CD4-positive, CD25-positive, alpha-beta regulatory T cell (primary cell): ENCODE measurements at regions not wholly inside any gene's neighbourhood (a gene's known extent, or its start where the extent isn't known, plus 50 kb on each side); places are given as distances from the start of the nearest gene placed in this dataset.

Experiments used
- ATAC-seq, 2 donors: fragments of 150-1000 bp; cut with Tn5 transposase; one replicate each; pipeline ENCODE4 v1.10.0; 2021; ENCODE audit warnings: low read depth in 2 of 2, moderate number of reproducible peaks in 2 of 2, moderate library complexity in 1 of 2
- DNase-seq, 3 donors: peaks; one replicate each; pipeline versions ENCODE4 v3.0.0 to v3.0.0-alpha.2; 2012 to 2022; ENCODE audit warnings: mixed read lengths in 1 of 3
- H3K27ac ChIP-seq: one replicate; pipeline ENCODE4 v1.7.0; 2013; ENCODE audit warnings: mild to moderate bottlenecking, low read length; ENCODE audit not compliant: insufficient read depth, poor library complexity, severe bottlenecking
- H3K27me3 ChIP-seq: one replicate; pipeline ENCODE4 v1.7.0; 2013; ENCODE audit warnings: low read length; ENCODE audit not compliant: control insufficient read depth, insufficient read depth
- H3K36me3 ChIP-seq: one replicate; pipeline ENCODE4 v1.7.0; 2013; ENCODE audit warnings: mild to moderate bottlenecking, low read length, moderate library complexity; ENCODE audit not compliant: control insufficient read depth, insufficient read depth
- H3K4me1 ChIP-seq: 2 replicates; pipeline ENCODE4 v1.7.0; 2013; ENCODE audit warnings: mild to moderate bottlenecking, low read length; ENCODE audit not compliant: insufficient read depth, control insufficient read depth, poor library complexity, severe bottlenecking
- H3K4me3 ChIP-seq: one replicate; pipeline ENCODE4 v1.7.0; 2013; ENCODE audit warnings: low read depth, mild to moderate bottlenecking, low read length, moderate library complexity
- H3K9me3 ChIP-seq, 2 experiments: 1 replicate in 1 of 2; 2 replicates in 1 of 2; pipeline ENCODE4 v1.7.0; 2013; ENCODE audit warnings: low read length in 2 of 2, mild to moderate bottlenecking in 1 of 2, moderate library complexity in 1 of 2; ENCODE audit not compliant: control insufficient read depth in 2 of 2
- H3K27ac Mint-ChIP-seq, 3 donors: one replicate each; pipeline ENCODE4 v1.8.0; 2020 to 2022; ENCODE audit warnings: mild to moderate bottlenecking in 3 of 3, mixed read lengths in 3 of 3, moderate library complexity in 2 of 3
- H3K27me3 Mint-ChIP-seq: one replicate; pipeline ENCODE4 v1.8.0; 2022; ENCODE audit warnings: mild to moderate bottlenecking, mixed read lengths
- H3K36me3 Mint-ChIP-seq: one replicate; pipeline ENCODE4 v1.8.0; 2020; ENCODE audit warnings: mixed read lengths
- H3K4me1 Mint-ChIP-seq, 4 donors: one replicate each; pipeline ENCODE4 v1.8.0; 2020 to 2022; ENCODE audit warnings: mixed read lengths in 4 of 4, mild to moderate bottlenecking in 1 of 4
- H3K4me3 Mint-ChIP-seq, 4 donors: one replicate each; pipeline ENCODE4 v1.8.0; 2020 to 2022; ENCODE audit warnings: mild to moderate bottlenecking in 4 of 4, mixed read lengths in 4 of 4, moderate library complexity in 3 of 4
- H3K9me3 Mint-ChIP-seq, 7 donors: one replicate each; pipeline ENCODE4 v1.8.0; 2020 to 2022; ENCODE audit warnings: mixed read lengths in 7 of 7, mild to moderate bottlenecking in 3 of 7, moderate library complexity in 2 of 7

DNA sequence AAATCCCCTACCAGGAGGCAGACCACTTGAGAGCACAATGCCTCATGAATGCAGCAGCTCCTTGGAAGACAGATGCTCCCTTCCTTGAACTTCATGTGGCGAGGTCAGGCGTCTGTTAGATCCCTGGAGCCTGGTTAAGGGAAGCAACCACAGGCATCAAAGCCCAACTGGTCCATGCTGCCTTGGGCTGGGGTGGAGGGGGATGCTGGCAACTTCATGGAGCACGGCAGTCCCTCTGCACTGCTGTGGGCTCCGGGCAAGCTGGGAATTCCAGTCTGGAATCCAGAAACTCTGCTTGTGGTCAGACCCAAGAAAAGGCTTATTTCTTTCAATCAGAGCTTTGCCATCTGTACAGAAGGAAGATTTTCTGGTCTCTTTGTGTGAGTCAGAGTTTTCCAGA lies 130.4 kb downstream of the PFKFB3 start:
- H3K36me3 Mint-ChIP-seq = peaks cover 8% of the 10 kb centered on the region
- Histone ChIP-seq H3K27ac (no peak overlapping the region), H3K9me3 (peaks cover 1 to 4% of the 10 kb centered on the region in 2 experiments), H3K4me3 (no peak overlapping the region), H3K36me3 (no peaks in the 10 kb centered on the region), H3K4me1 (no peaks in the 10 kb centered on the region), H3K27me3 (no peaks in the 10 kb centered on the region)
- peaks cover 0 to 5% (median 3%) of the 10 kb centered on the region in 7 donors for H3K9me3 Mint-ChIP-seq
- no peak overlapping the region for H3K4me3 Mint-ChIP-seq
- no peak for DNase-seq
- H3K27me3 Mint-ChIP-seq = no peaks in the 10 kb centered on the region
- H3K27ac Mint-ChIP-seq = no peak overlapping the region
- ATAC-seq = no peak
- no peaks in the 10 kb centered on the region for H3K4me1 Mint-ChIP-seq

DNA sequence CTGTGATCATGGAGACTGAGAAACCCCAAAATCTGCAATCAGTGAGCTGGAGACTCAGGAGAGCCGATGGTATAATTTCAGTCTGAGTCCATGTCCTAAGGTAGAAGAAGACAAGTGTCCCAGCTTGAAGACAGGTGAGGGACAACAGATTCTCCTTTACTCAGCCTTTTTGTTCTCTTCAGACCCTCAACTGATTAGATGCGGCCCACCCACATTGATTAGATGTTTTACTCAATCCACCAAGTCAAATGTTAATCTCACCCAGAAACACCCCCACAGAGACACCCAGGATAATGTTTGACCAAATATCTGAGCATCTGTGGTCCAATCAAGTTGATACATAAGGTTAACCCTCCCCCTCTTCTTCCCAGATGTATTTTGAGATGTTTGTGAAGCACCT lies 131.2 kb downstream of the PFKFB3 start:
- Mint-ChIP-seq H3K27me3 (no peaks in the 10 kb centered on the region), H3K4me3 (peak overlapping the region in 1 of 4 donors; percentile 4), H3K36me3 (peaks cover 8% of the 10 kb centered on the region), H3K9me3 (peaks cover 0 to 5% (median 3%) of the 10 kb centered on the region in 7 donors), H3K4me1 (no peaks in the 10 kb centered on the region), H3K27ac (no peak overlapping the region)
- no peak overlapping the region for H3K4me3 ChIP-seq
- DNase-seq (no peak), ATAC-seq (no peak)
- H3K4me1 ChIP-seq = no peaks in the 10 kb centered on the region
- H3K36me3 ChIP-seq = no peaks in the 10 kb centered on the region
- peaks cover 1 to 4% of the 10 kb centered on the region in 2 experiments for H3K9me3 ChIP-seq
- H3K27me3 ChIP-seq = no peaks in the 10 kb centered on the region
- H3K27ac ChIP-seq = no peak overlapping the region

DNA sequence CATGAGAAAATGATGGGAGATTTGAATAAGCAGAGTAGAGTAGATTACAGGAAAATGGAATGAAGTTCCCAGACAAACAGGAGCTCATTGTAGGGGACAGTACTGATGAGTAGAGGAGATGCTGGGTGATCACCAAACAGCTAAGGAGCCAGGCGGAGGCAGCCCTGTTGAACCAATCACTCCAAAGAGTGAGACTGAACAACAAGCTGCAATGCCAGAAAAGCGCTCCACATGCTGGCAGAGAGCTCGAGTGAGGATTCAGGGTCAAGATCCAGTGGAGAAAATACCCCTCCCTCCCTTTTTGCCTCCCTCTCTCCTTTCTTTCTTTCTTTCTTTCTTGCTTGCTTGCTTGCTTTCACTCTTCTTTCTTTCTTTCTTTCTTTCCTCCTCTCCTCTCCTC lies 133.3 kb downstream of the PFKFB3 start:
- Mint-ChIP-seq H3K36me3 (peaks cover 5% of the 10 kb centered on the region), H3K4me3 (no peak overlapping the region), H3K4me1 (no peaks in the 10 kb centered on the region), H3K27ac (no peak overlapping the region), H3K27me3 (no peaks in the 10 kb centered on the region), H3K9me3 (peaks cover 0 to 5% (median 1%) of the 10 kb centered on the region in 7 donors)
- Histone ChIP-seq H3K27ac (no peak overlapping the region), H3K4me1 (no peaks in the 10 kb centered on the region), H3K9me3 (peaks cover 1 to 4% of the 10 kb centered on the region in 2 experiments), H3K4me3 (no peak overlapping the region), H3K27me3 (no peaks in the 10 kb centered on the region), H3K36me3 (no peaks in the 10 kb centered on the region)
- ATAC-seq (no peak), DNase-seq (no peak)

DNA sequence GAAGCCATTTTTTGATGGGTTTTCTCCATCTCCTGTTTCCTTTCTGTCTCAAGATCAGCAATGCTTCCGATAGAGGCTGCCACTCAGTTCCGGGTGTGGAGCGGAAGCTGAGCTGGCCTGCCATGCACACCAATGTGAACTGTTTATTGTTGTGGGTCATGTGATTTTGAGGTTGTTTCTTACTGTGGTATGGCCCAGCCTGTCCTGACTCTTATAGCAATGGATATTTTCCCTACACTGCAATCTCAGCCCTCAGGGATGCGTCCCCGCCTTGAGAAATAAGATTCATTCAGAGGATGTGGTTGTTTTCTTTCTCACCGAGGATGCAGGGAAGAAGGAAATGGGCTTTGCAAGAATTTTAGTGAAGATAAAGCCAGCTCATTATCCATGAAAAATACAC lies 134.7 kb downstream of the PFKFB3 start:
- Histone ChIP-seq H3K4me1 (no peaks in the 10 kb centered on the region), H3K36me3 (no peaks in the 10 kb centered on the region), H3K27ac (no peak overlapping the region), H3K27me3 (no peaks in the 10 kb centered on the region), H3K9me3 (peaks cover 1 to 4% of the 10 kb centered on the region in 2 experiments), H3K4me3 (no peak overlapping the region)
- DNase-seq = no peak
- Mint-ChIP-seq H3K9me3 (peaks cover 0 to 5% (median 1%) of the 10 kb centered on the region in 7 donors), H3K4me3 (no peak overlapping the region), H3K27ac (no peak overlapping the region), H3K4me1 (no peaks in the 10 kb centered on the region), H3K36me3 (no peaks in the 10 kb centered on the region), H3K27me3 (no peaks in the 10 kb centered on the region)
- ATAC-seq = no peak

DNA sequence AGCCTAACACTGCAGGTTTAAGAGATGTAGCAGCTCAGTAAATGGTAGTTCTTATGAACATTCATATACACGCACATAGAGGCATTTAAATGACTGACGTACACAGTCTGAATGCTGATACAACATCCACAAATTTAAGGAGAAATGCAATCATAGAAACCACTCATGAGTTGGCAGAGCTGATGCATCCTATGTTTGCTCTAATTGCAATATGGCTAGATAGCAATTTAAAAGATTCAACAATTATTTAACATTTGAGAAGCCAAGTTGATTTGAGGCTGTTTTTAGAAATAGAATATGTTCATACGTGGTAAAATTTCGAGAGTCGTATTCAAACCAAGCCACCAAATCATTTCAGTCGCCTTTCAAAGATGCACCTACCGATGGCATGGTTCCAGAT lies 135.6 kb downstream of the PFKFB3 start:
- Mint-ChIP-seq H3K36me3 (no peaks in the 10 kb centered on the region), H3K27ac (no peak overlapping the region), H3K9me3 (peaks cover 0 to 4% (median 1%) of the 10 kb centered on the region in 7 donors), H3K4me1 (peaks cover 0 to 1% (median 0%) of the 10 kb centered on the region in 4 donors), H3K4me3 (no peak overlapping the region), H3K27me3 (no peaks in the 10 kb centered on the region)
- no peaks in the 10 kb centered on the region for H3K27me3 ChIP-seq
- no peak overlapping the region for H3K27ac ChIP-seq
- H3K9me3 ChIP-seq = peaks cover 0 to under 1% of the 10 kb centered on the region in 2 experiments
- H3K4me3 ChIP-seq = no peak overlapping the region
- H3K4me1 ChIP-seq = no peaks in the 10 kb centered on the region
- no peaks in the 10 kb centered on the region for H3K36me3 ChIP-seq
- DNase-seq (no peak), ATAC-seq (no peak)

DNA sequence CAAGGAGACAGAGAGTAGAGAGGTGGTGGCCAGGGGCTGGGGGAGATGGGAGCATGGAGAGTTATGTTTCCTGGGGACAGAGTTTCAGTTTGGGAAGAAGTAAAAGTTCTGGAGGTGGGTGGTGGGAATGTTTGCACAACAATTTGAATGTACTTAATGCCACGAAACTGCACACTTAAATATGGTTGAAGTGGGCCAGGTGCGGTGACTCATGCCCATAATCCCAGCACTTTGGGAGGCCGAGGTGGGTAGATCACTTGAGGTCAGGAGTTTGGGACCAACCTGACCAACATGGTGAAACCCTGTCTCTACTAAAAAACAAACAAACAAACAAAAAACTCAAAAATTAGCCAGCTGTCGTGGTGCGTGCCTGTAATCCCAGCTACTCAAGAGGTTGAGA lies 137.2 kb downstream of the PFKFB3 start:
- no peaks in the 10 kb centered on the region for H3K36me3 ChIP-seq
- no peak overlapping the region for H3K27ac Mint-ChIP-seq
- no peaks in the 10 kb centered on the region for H3K27me3 Mint-ChIP-seq
- no peaks in the 10 kb centered on the region for H3K4me1 ChIP-seq
- no peak overlapping the region for H3K4me3 Mint-ChIP-seq
- H3K9me3 ChIP-seq = no peaks in the 10 kb centered on the region
- H3K4me3 ChIP-seq = no peak overlapping the region
- DNase-seq (no peak), ATAC-seq (no peak)
- no peaks in the 10 kb centered on the region for H3K27me3 ChIP-seq
- H3K9me3 Mint-ChIP-seq = no peaks in the 10 kb centered on the region
- no peak overlapping the region for H3K27ac ChIP-seq
- no peaks in the 10 kb centered on the region for H3K36me3 Mint-ChIP-seq
- peaks cover 0 to 5% (median 0%) of the 10 kb centered on the region in 4 donors for H3K4me1 Mint-ChIP-seq

DNA sequence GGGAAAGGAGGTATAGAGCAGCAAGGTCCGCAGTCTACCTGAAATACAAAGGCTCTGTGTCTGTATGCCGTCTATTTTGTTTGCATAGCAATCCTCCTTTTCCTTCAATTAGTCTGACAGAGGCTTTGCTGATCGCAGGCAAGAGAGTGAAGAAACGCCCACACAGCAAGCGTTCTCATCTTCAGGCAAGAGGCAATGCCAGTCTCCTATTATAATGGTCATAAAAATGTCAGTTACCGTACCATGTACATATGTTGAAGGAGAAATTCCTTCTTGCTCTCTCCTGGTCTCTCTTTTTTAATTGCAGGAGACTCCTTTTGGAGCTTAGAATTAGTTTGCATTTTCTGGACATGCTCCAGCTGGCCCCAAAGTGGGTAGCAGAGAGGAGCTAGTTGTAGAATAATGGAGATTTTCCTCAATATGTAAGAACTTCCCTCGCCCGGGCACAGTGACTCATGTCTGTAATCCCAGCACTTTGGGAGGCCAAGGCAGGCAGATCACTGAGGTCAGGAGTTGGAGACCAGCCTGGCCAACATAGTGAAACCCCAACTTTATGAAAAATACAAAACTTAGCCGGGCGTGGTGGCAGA lies 139.5 kb downstream of the PFKFB3 start:
- DNase-seq (no peak), ATAC-seq (no peak)
- H3K36me3 Mint-ChIP-seq = no peaks in the 10 kb centered on the region

DNA sequence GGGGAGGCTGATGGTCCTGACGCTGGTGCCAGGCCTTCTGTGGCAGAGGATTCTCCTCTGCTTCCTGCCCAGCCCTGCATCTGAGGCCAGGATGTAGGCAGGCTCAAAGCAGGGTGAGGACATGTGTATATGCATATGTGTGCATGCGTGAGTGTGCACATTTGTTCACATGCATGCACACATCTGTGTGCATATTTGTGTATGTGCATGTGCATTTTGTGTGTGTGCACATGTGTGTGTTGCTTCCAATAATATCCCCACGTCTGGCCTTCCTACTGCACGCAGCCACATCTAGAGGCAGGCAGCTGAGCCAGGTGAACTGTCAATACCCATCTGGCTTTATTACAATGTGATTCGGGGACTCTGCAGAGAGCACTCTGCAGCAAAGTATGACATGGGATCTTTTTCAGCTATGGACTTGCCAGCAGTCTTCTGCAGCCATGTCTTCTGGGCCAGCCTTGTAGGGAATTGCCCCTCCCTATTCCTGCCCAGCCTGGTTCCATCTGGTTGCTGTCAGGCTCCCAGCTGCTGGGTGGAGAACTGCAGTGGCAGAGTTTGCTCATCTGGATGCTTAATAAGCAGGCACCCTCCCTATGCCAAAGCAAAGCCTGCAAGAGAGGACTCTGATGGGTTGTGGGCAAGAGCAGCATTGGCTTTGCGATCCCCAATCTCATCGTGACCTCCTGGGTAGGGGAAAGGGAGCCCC lies 140.7 kb downstream of the PFKFB3 start:
- no peaks in the 10 kb centered on the region for H3K9me3 Mint-ChIP-seq
- peaks cover 11 to 37% (median 18%) of the 10 kb centered on the region in 4 donors for H3K4me1 Mint-ChIP-seq
- H3K36me3 Mint-ChIP-seq = no peaks in the 10 kb centered on the region
- ATAC-seq (no peak), DNase-seq (no peak)
- Histone ChIP-seq H3K27ac (no peak overlapping the region), H3K27me3 (no peaks in the 10 kb centered on the region), H3K4me1 (peaks cover 25% of the 10 kb centered on the region), H3K36me3 (no peaks in the 10 kb centered on the region), H3K9me3 (no peaks in the 10 kb centered on the region), H3K4me3 (no peak overlapping the region)
- H3K27me3 Mint-ChIP-seq = no peaks in the 10 kb centered on the region
- peak overlapping the region in 1 of 4 donors; percentile 47 for H3K4me3 Mint-ChIP-seq
- peak overlapping the region in 2 of 3 donors; percentile 59 to 84 for H3K27ac Mint-ChIP-seq

More for the DNA sequence above, 139.5 kb downstream of the PFKFB3 start:
- Mint-ChIP-seq H3K4me1 (peaks cover under 1 to 25% (median 8%) of the 10 kb centered on the region in 4 donors), H3K27ac (no peak overlapping the region), H3K4me3 (no peak overlapping the region), H3K27me3 (no peaks in the 10 kb centered on the region), H3K9me3 (no peaks in the 10 kb centered on the region)
- no peak overlapping the region for H3K4me3 ChIP-seq
- H3K9me3 ChIP-seq = no peaks in the 10 kb centered on the region
- no peaks in the 10 kb centered on the region for H3K36me3 ChIP-seq
- H3K4me1 ChIP-seq = peaks cover 13% of the 10 kb centered on the region
- no peaks in the 10 kb centered on the region for H3K27me3 ChIP-seq
- no peak overlapping the region for H3K27ac ChIP-seq
